ENCODE measurements at regions not wholly inside any gene's neighbourhood (a gene's known extent, or its start where the extent isn't known, plus 50 kb on each side); places are given as distances from the start of the nearest gene placed in this dataset.

- TF ChIP-seq POLR2AphosphoS5 (IDR thresholded peaks at IDR 0.05; ENCODE audit: low read depth, low read length): no peak
- TF ChIP-seq TAF1 (IDR thresholded peaks at IDR 0.05; ENCODE audit: low read depth, low read length): no peak
- TF ChIP-seq POLR2A (IDR thresholded peaks at IDR 0.05; ENCODE audit: low read depth, low read length): no peak
Observed at GRCh38 chr9:739362-739761, 102.1 kb upstream of the DMRT1 start.

Data from GM12891 (cell line).